DMS53 treated with DMSO at 0.1 percent for 48 hours (cell line): ENCODE measurements at regions not wholly inside any gene's neighbourhood (a gene's known extent, or its start where the extent isn't known, plus 50 kb on each side); places are given as distances from the start of the nearest gene placed in this dataset.
A peak's percentile ranks its signal among the peaks of the same experiment; 100 is the strongest.
"Not testable (repeated sequence)": the region's sequence is repeated elsewhere in the genome, so short reads cannot be mapped to it uniquely, and the experiment has no call there.

ENCODE experiments used
- DNase-seq: peaks from one replicate; lab custom pipeline; 2025; ENCODE audit not compliant: unreplicated experiment; lab: John Stamatoyannopoulos, UW

DNA sequence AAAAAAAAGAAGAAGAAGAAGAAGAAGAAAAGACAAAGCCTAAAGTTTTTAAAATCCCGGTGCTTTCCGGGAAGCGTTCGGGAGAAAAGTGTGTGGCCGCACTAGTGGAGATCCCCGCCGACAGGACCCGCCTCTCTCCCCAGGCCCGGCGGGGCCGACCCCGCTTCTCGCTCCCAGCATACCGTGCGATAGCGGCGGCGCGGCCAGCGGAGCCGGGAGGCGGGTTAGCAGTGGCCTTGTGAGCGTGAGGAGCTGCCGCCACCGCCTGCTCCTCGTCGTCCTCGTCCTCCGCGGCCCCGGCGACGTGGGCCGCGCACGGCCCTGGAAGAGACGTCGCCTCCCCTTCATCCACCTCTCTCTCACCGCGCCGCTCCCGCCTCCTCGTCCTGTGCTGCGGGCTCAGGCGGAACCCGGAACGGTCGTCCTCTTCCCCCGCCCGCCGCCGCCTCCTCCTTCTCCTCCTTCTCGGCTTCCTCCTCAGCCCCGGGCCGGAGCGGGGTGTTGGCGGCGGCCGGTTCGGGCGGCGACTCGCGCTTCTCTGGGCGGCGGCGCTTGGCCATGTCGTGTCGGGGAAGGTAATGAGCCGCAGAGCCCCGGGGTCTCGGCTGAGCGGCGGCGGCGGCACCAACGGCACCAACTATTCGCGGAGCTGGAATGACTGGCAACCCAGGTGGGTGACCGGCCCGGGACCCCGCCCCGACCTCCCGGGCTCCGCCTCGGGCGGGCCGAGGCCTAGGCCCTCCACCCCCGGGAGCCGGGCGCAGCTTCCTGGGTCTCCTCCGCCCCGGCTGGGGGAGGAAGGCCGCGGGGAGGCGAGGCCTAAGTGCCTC, 62.6 kb upstream of the CDR2 start:
- peak; percentile 30 for DNase-seq

GRCh38 chr16:22436326-22436822, 62.0 kb upstream of the CDR2 start:
- not testable (repeated sequence) for DNase-seq

DNA sequence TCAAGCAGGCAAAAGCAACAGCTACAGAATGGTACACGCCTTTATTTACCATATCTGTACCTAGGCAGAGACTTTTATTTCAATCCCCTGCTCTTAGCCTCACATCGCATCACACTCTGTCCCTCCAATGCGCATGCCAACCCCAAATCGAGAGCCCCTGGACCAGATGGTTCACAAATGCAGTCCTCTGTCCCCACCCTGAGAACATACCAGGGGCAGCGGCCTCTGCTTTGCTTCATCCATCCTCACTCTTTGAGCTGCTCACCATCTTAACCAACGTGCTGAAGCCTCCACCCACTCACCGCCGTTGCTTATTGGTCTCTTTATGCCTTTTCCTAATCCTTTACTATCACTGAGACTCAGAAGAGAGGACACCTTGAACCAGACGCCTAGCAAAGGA, 56.9 kb upstream of the CDR2 start:
- DNase-seq, result not testable (repeated sequence)

DNA sequence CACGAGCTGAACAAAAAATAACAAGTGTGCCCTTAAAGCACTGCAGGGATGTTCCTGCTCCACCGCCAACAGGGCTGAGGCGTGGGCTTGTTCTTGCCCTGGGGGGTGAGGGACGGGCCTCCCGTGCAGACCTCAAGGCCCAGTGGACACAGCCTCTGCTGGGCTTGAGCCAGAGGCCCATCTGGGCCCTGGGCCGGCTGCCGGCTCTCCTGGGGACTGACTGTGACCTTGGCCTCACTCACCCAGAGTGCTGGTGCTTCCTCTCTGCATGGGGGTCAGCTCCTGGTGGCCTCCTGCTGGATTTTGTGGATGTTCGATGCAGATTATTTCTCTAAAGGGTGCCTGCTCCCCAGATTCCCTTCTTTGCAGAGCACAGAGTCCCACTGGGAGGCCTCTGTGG, 54.2 kb upstream of the CDR2 start:
- DNase-seq, result no peak

GRCh38 chr16:22427556-22427955, 53.1 kb upstream of the CDR2 start:
- DNase-seq, result no peak

DNA sequence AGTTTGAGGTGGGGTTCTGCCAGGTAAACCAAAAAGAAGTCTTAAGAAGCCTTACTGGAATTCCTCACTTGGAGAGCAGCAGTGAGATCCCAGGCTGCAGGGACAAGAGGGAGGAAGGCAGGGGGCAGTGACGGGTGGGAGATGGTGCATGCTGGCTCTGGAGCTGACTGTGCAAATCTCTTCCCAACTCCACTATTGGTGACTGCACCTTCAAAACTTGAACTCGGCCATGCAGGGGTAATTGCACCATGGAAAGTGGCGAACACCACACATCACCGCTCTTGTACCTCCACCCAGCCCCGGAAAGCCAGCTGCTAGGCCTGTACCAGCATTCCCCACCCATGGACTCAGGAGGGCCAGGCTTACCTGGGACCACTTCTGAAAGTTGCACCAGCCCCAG, 51.4 kb upstream of the CDR2 start:
- DNase-seq, result no peak

DNA sequence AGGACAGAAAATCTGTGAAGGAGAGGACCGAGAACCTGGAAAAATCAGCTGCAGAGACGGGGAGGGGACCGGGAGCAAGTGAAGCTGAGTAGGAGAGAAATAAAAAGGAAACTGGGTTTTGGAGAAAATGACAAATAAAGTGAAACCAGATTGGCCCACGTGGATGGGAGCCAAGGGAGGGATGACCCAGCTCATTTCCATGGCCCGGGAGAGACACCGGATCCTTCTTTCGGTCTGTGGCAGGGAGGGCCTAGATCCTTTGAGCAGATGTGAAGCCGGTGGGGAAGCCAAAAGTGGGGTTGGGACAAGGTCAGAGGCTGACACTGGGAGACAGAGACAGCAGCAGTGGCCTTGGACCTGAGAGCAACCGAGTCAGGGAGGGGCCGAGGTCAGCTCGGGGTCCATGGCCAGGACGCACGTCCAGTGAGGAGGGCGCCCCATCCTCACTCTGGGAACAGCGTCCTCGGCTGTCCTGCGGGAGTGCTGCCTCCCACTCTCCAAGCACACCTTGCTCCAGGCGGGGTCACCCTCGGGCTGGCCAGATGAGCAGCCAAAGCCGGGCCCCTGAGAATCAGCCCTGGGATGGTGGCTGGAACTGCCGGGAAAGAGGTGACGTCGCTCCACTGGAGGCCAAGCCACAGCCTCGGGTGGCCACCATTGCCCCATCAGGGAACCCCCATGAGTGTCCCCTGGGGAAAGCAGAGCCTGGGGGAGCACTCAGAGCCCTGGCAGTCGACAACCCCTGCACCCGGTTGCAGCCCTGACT, 50.8 kb upstream of the CDR2 start:
- DNase-seq, result no peak

GRCh38 chr16:22424161-22424937, 49.9 kb upstream of the CDR2 start:
- no peak for DNase-seq
